ENCODE measurements at regions not wholly inside any gene's neighbourhood (a gene's known extent, or its start where the extent isn't known, plus 50 kb on each side); places are given as distances from the start of the nearest gene placed in this dataset.
"Not testable (repeated sequence)": the region's sequence is repeated elsewhere in the genome, so short reads cannot be mapped to it uniquely, and the experiment has no call there.

GRCh38 chr3:178352326-178353005 is 183.8 kb upstream of the KCNMB2 start:
- no peak for DNase-seq (ENCODE audit: low read depth)

GRCh38 chr3:178353006-178353694 is 183.1 kb upstream of the KCNMB2 start:
- no peak for DNase-seq (ENCODE audit: low read depth)

GRCh38 chr3:178359728-178360127 is 176.5 kb upstream of the KCNMB2 start:
- DNase-seq (ENCODE audit: low read depth) = no peak

- DNase-seq (ENCODE audit: low read depth) = not testable (repeated sequence)
Observed at GRCh38 chr3:178363048-178363447, 173.2 kb upstream of the KCNMB2 start.

- no peak for DNase-seq (ENCODE audit: low read depth)
Observed at GRCh38 chr3:178367817-178368617, 168.2 kb upstream of the KCNMB2 start.

GRCh38 chr3:178369006-178369405 is 167.2 kb upstream of the KCNMB2 start:
- no peak for DNase-seq (ENCODE audit: low read depth)

- DNase-seq (ENCODE audit: low read depth) = no peak
Observed at GRCh38 chr3:178369811-178370210, 166.4 kb upstream of the KCNMB2 start.

- DNase-seq (ENCODE audit: low read depth) = no peak
Observed at GRCh38 chr3:178370387-178370786, 165.8 kb upstream of the KCNMB2 start.

- DNase-seq (ENCODE audit: low read depth) = no peak
Observed at GRCh38 chr3:178381555-178381954, 154.7 kb upstream of the KCNMB2 start.

GRCh38 chr3:178381971-178382448 is 154.2 kb upstream of the KCNMB2 start:
- no peak for DNase-seq (ENCODE audit: low read depth)

- no peak for DNase-seq (ENCODE audit: low read depth)
Observed at GRCh38 chr3:178382449-178383061, 153.7 kb upstream of the KCNMB2 start.

- DNase-seq (ENCODE audit: low read depth) = no peak
Observed at GRCh38 chr3:178384321-178385230, 151.7 kb upstream of the KCNMB2 start.

- no peak for DNase-seq (ENCODE audit: low read depth)
Observed at GRCh38 chr3:178385280-178385952, 150.8 kb upstream of the KCNMB2 start.

- no peak for DNase-seq (ENCODE audit: low read depth)
Observed at GRCh38 chr3:178386401-178386800, 149.8 kb upstream of the KCNMB2 start.

GRCh38 chr3:178386880-178387279 is 149.4 kb upstream of the KCNMB2 start:
- no peak for DNase-seq (ENCODE audit: low read depth)

- no peak for DNase-seq (ENCODE audit: low read depth)
Observed at GRCh38 chr3:178388473-178388872, 147.8 kb upstream of the KCNMB2 start.

- DNase-seq (ENCODE audit: low read depth) = no peak
Observed at GRCh38 chr3:178389258-178389657, 147.0 kb upstream of the KCNMB2 start.

- DNase-seq (ENCODE audit: low read depth) = no peak
Observed at GRCh38 chr3:178392511-178392926, 143.7 kb upstream of the KCNMB2 start.

- DNase-seq (ENCODE audit: low read depth) = no peak
Observed at GRCh38 chr3:178393146-178393545, 143.1 kb upstream of the KCNMB2 start.

- DNase-seq (ENCODE audit: low read depth) = no peak
Observed at GRCh38 chr3:178393824-178394223, 142.4 kb upstream of the KCNMB2 start.

- no peak for DNase-seq (ENCODE audit: low read depth)
Observed at GRCh38 chr3:178396318-178396717, 139.9 kb upstream of the KCNMB2 start.
